ENCODE measurements at regions not wholly inside any gene's neighbourhood (a gene's known extent, or its start where the extent isn't known, plus 50 kb on each side); places are given as distances from the start of the nearest gene placed in this dataset.

DNA sequence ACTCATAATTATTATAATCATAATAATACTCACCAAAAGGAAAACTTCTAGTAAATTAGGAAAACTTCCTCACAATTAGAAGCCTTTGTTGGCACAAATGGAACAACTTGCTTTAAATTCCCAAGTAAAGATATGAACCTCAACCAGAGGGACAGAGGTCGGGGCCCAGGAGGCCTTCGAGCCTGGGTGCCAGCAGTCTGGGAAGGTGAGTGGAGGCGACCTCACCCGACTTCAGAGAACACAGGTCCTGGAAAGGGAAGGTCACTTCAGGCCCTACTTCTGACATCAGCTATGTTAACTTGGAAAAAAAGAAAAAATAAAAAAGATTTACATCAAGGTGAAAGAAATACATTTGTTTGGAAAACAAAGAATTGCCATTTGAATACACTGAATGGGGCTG is 350.0 kb upstream of the MYT1L start:
- no peak for TF ChIP-seq CTCF (IDR thresholded peaks at IDR 0.05; ENCODE audit: low read length)
- TF ChIP-seq EZH2 (optimal IDR thresholded peaks at IDR 0.05; ENCODE audit: low read depth, low read length) = no peak
- TF ChIP-seq EZH2phosphoT487 (IDR thresholded peaks at IDR 0.05; ENCODE audit: low read length) = no peak

Data from MM.1S (cell line).